ENCODE measurements at regions not wholly inside any gene's neighbourhood (a gene's known extent, or its start where the extent isn't known, plus 50 kb on each side); places are given as distances from the start of the nearest gene placed in this dataset.

- TF ChIP-seq CTCF (IDR thresholded peaks at IDR 0.05; ENCODE audit: low read length), result no peak
- TF ChIP-seq EZH2 (IDR thresholded peaks at IDR 0.05; ENCODE audit: borderline replicate concordance, low read length), result no peak
These were observed 161.4 kb downstream of the ICE1 start for GRCh38 chr5:5583832-5584231.
